Loucy (cell line): ENCODE measurements at regions not wholly inside any gene's neighbourhood (a gene's known extent, or its start where the extent isn't known, plus 50 kb on each side); places are given as distances from the start of the nearest gene placed in this dataset.

ENCODE experiments used
- H2AFZ ChIP-seq: fragments of 200-600 bp; sonication (generic); 2 replicates; pipeline ENCODE4 v1.6.0; 2016; ENCODE audit warnings: antibody characterized with exemption, mild to moderate bottlenecking, low read length, moderate library complexity
- H3F3A ChIP-seq: fragments of 200-600 bp; 2 replicates; pipeline ENCODE4 v1.6.0; 2016; ENCODE audit warnings: antibody characterized with exemption, low read depth, mild to moderate bottlenecking
- H3K27me3 ChIP-seq: fragments of 200-600 bp; sonication (generic); 2 replicates; pipeline ENCODE4 v1.6.1; 2014; ENCODE audit warnings: low read length, mild to moderate bottlenecking; ENCODE audit not compliant: insufficient read depth, poor library complexity, severe bottlenecking
- H3K36me3 ChIP-seq: fragments of 200-600 bp; sonication (generic); 2 replicates; pipeline ENCODE4 v1.6.1; 2016; ENCODE audit warnings: low read length; ENCODE audit not compliant: insufficient read depth
- H3K4me1 ChIP-seq: fragments of 200-600 bp; sonication (generic); 2 replicates; pipeline ENCODE4 v1.5.1; 2014; ENCODE audit warnings: low read length, mild to moderate bottlenecking; ENCODE audit not compliant: insufficient read depth, poor library complexity, severe bottlenecking
- H3K4me2 ChIP-seq: fragments of 200-600 bp; sonication (generic); 2 replicates; pipeline ENCODE4 v1.6.0; 2014; ENCODE audit warnings: antibody characterized with exemption, low read length, low read depth, mild to moderate bottlenecking; ENCODE audit not compliant: poor library complexity, severe bottlenecking
- H3K4me3 ChIP-seq: fragments of 200-600 bp; sonication (generic); 2 replicates; pipeline ENCODE4 v1.5.1; 2014; ENCODE audit warnings: low read length, mild to moderate bottlenecking, mixed read lengths; ENCODE audit not compliant: poor library complexity, severe bottlenecking
- H3K79me2 ChIP-seq: fragments of 200-600 bp; sonication (generic); 2 replicates; pipeline ENCODE4 v1.6.1; 2014; ENCODE audit warnings: low read length; ENCODE audit not compliant: insufficient read depth
- H3K9ac ChIP-seq: fragments of 200-600 bp; sonication (generic); 2 replicates; pipeline ENCODE4 v1.6.0; 2014; ENCODE audit warnings: mild to moderate bottlenecking, low read depth, low read length, moderate library complexity; ENCODE audit not compliant: poor library complexity, severe bottlenecking
- H3K9me2 ChIP-seq: fragments of 200-600 bp; sonication (generic); replicated peaks from 2 replicates; pipeline ENCODE4 v1.6.1; 2016; ENCODE audit warnings: low read depth, low read length, mixed read lengths
- H3K9me3 ChIP-seq: fragments of 200-600 bp; sonication (generic); 2 replicates; pipeline ENCODE4 v1.6.1; 2014; ENCODE audit warnings: mild to moderate bottlenecking, antibody characterized with exemption, low read length, low read depth; ENCODE audit not compliant: insufficient read depth
- H4K20me1 ChIP-seq: fragments of 200-600 bp; sonication (generic); 2 replicates; pipeline ENCODE4 v1.6.0; 2014; ENCODE audit warnings: antibody characterized with exemption, low read length, mild to moderate bottlenecking; ENCODE audit not compliant: insufficient read depth, poor library complexity, severe bottlenecking
- EZH2phosphoT487 ChIP-seq: fragments of 200-600 bp; IDR thresholded peaks from 2 replicates; pipeline ENCODE4 v1.6.1; 2018; ENCODE audit warnings: antibody characterized with exemption, mild to moderate bottlenecking, moderate library complexity, borderline replicate concordance
- TF ChIP-seq, protein P1 (sequence below): fragments of 200-600 bp; sonication (generic); conservative IDR thresholded peaks from 2 replicates; pipeline ENCODE4 v1.5.1; 2014; ENCODE audit warnings: mild to moderate bottlenecking, antibody characterized with exemption, low read length

DNA sequence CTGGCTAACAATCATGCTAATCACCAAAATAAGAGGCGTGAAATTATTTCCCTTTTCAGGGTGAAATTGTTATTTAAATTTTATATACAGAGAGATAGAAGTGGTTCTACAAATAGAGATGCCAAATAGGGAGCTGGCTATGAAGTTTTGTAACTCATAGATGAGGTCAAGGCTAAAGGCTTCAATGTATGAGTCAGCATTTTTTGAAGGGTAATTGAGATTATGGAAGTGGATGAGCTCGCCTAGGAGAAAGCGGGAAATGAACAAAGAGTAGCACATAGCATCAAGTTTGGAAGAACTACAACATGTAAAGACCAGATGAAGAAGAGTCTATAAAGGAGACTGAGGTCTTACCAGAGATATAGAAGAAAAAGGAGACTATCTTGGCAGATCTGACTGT lies 838.1 kb downstream of the DNAJB9 start:
- Histone ChIP-seq H3K36me3 (no peaks in the 10 kb centered on the region), H3K4me3 (no peak overlapping the region), H3K4me2 (no peak overlapping the region), H3K9me3 (no peaks in the 10 kb centered on the region), H3K9me2 (no peaks in the 10 kb centered on the region), H3K4me1 (no peaks in the 10 kb centered on the region), H3F3A (no peaks in the 10 kb centered on the region), H3K27me3 (no peaks in the 10 kb centered on the region), H2AFZ (no peak overlapping the region), H4K20me1 (no peaks in the 10 kb centered on the region), H3K9ac (no peak overlapping the region), H3K79me2 (no peaks in the 10 kb centered on the region)
- TF ChIP-seq, protein P1, sequence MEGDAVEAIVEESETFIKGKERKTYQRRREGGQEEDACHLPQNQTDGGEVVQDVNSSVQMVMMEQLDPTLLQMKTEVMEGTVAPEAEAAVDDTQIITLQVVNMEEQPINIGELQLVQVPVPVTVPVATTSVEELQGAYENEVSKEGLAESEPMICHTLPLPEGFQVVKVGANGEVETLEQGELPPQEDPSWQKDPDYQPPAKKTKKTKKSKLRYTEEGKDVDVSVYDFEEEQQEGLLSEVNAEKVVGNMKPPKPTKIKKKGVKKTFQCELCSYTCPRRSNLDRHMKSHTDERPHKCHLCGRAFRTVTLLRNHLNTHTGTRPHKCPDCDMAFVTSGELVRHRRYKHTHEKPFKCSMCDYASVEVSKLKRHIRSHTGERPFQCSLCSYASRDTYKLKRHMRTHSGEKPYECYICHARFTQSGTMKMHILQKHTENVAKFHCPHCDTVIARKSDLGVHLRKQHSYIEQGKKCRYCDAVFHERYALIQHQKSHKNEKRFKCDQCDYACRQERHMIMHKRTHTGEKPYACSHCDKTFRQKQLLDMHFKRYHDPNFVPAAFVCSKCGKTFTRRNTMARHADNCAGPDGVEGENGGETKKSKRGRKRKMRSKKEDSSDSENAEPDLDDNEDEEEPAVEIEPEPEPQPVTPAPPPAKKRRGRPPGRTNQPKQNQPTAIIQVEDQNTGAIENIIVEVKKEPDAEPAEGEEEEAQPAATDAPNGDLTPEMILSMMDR: no peak
- TF ChIP-seq EZH2phosphoT487: no peak

DNA sequence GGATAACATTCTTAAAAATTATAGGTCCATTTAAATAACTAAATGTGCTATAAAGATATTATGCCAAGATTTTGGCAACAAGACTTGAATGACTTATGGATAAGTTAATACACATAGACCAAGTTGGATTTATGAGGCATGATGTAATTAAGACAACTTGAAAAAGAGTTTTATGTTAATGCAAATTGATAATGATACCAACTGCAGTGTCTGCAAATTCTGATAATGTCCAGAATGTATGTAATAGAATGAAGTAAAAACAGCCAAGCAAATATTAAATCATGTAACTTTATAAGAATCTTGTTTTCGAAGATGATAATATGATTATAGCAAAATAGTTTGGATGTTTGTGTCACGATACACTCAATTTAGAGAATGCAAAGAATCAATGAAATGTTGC lies 868.3 kb downstream of the DNAJB9 start:
- H3F3A ChIP-seq: no peaks in the 10 kb centered on the region
- H3K4me3 ChIP-seq: no peak overlapping the region
- H3K79me2 ChIP-seq: no peaks in the 10 kb centered on the region
- H3K4me1 ChIP-seq: no peaks in the 10 kb centered on the region
- H3K9ac ChIP-seq: no peak overlapping the region
- TF ChIP-seq, protein P1: no peak
- TF ChIP-seq EZH2phosphoT487: no peak
- H3K9me2 ChIP-seq: no peaks in the 10 kb centered on the region
- no peaks in the 10 kb centered on the region for H3K9me3 ChIP-seq
- H3K36me3 ChIP-seq: no peaks in the 10 kb centered on the region
- H2AFZ ChIP-seq: no peak overlapping the region
- no peaks in the 10 kb centered on the region for H3K27me3 ChIP-seq
- no peaks in the 10 kb centered on the region for H4K20me1 ChIP-seq
- H3K4me2 ChIP-seq: no peak overlapping the region

DNA sequence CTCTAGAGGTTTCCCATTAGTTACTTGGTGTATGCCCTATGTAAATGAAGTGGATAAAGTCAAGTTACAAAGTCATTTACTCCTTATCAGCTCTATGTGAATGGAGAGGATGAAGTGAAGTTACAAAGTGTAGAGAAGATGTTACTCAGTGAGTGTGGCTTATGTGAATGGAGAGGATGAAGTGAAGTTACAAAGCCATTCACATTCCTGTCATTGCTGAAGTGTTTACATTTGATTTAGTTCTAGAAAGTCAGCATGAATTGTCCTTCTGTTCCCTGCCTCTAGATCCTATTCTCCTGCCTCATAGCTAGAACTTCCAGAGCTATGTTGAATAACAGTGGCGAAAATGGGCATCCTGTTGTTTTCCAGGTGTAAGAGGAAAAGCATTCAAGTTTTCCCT lies 880.1 kb downstream of the DNAJB9 start:
- Histone ChIP-seq H2AFZ (no peak overlapping the region), H3K79me2 (no peaks in the 10 kb centered on the region)
- TF ChIP-seq, protein P1: no peak
- TF ChIP-seq EZH2phosphoT487: no peak

More for the DNA sequence above, 880.1 kb downstream of the DNAJB9 start:
- no peaks in the 10 kb centered on the region for H3K36me3 ChIP-seq
- H3K9ac ChIP-seq: no peak overlapping the region
- no peaks in the 10 kb centered on the region for H3K27me3 ChIP-seq
- no peaks in the 10 kb centered on the region for H3K9me2 ChIP-seq
- no peaks in the 10 kb centered on the region for H4K20me1 ChIP-seq
- H3K9me3 ChIP-seq: no peaks in the 10 kb centered on the region
- H3K4me1 ChIP-seq: no peaks in the 10 kb centered on the region
- H3K4me2 ChIP-seq: no peak overlapping the region
- H3K4me3 ChIP-seq: no peak overlapping the region
- no peaks in the 10 kb centered on the region for H3F3A ChIP-seq
